Cardiac muscle cell (in vitro differentiated cells and primary cell): ENCODE measurements at regions not wholly inside any gene's neighbourhood (a gene's known extent, or its start where the extent isn't known, plus 50 kb on each side); places are given as distances from the start of the nearest gene placed in this dataset.

Experiments
- DNase-seq, 2 donors: peaks; one replicate each; pipeline versions ENCODE4 v3.0.0 to v3.0.0-alpha.2; 2010 to 2017; ENCODE audit warnings: low read depth in 1 of 2, low spot score in 1 of 2
- H3K27ac ChIP-seq: fragments of 200-600 bp; sonication (generic); 2 replicates; pipeline ENCODE4 v1.5.1; 2016
- H3K27me3 ChIP-seq: fragments of 200-600 bp; sonication (generic); 2 replicates; pipeline ENCODE4 v1.6.0; 2016; ENCODE audit warnings: control low read depth
- H3K36me3 ChIP-seq: fragments of 200-600 bp; sonication (generic); 2 replicates; pipeline ENCODE4 v1.5.1; 2016; ENCODE audit warnings: control low read depth
- H3K4me1 ChIP-seq: fragments of 200-600 bp; sonication (generic); 2 replicates; pipeline ENCODE4 v1.8.1; 2017; ENCODE audit warnings: low read depth, mild to moderate bottlenecking, mixed run types
- H3K4me3 ChIP-seq: fragments of 200-600 bp; sonication (generic); 2 replicates; pipeline ENCODE4 v1.5.1; 2016; ENCODE audit warnings: mild to moderate bottlenecking
- H3K9me3 ChIP-seq: fragments of 200-600 bp; sonication (generic); 2 replicates; pipeline ENCODE4 v1.5.1; 2017; ENCODE audit warnings: low read depth, mild to moderate bottlenecking, control low read depth
- TF ChIP-seq, protein P1 (sequence below): IDR thresholded peaks from 2 replicates; pipeline ENCODE4 v1.5.1; 2012; ENCODE audit warnings: low read depth, mild to moderate bottlenecking, low read length

DNA sequence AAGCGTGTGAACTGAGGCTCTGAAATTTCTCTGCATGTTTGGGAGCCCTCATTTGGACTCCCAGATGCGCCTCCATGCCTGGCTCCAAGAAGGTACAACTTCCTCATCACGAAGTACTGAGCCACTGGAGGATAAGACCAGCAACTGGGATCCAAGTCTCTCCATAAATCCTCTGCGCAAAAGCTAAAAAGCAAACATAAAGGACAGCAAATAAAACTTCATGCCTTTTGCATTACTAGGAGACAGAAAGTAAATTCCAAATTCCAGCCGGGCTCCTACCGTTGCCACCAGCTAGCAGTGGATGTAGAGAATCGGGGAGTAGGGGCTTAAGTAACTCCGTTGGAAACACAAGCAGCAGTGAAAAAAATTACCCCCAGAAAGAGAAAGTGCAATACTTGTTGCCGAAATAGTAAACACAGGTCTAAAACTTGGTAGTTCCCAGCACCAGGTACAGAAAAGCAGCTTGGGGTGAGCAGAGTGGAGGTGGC is 477.1 kb upstream of the TENM3 start:
- no peaks in the 10 kb centered on the region for H3K36me3 ChIP-seq
- TF ChIP-seq, protein P1, sequence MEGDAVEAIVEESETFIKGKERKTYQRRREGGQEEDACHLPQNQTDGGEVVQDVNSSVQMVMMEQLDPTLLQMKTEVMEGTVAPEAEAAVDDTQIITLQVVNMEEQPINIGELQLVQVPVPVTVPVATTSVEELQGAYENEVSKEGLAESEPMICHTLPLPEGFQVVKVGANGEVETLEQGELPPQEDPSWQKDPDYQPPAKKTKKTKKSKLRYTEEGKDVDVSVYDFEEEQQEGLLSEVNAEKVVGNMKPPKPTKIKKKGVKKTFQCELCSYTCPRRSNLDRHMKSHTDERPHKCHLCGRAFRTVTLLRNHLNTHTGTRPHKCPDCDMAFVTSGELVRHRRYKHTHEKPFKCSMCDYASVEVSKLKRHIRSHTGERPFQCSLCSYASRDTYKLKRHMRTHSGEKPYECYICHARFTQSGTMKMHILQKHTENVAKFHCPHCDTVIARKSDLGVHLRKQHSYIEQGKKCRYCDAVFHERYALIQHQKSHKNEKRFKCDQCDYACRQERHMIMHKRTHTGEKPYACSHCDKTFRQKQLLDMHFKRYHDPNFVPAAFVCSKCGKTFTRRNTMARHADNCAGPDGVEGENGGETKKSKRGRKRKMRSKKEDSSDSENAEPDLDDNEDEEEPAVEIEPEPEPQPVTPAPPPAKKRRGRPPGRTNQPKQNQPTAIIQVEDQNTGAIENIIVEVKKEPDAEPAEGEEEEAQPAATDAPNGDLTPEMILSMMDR = no peak
- H3K4me3 ChIP-seq = no peak overlapping the region
- H3K27ac ChIP-seq = no peak overlapping the region
- no peaks in the 10 kb centered on the region for H3K9me3 ChIP-seq
- H3K27me3 ChIP-seq = no peaks in the 10 kb centered on the region
- no peaks in the 10 kb centered on the region for H3K4me1 ChIP-seq
- DNase-seq = no peak

DNA sequence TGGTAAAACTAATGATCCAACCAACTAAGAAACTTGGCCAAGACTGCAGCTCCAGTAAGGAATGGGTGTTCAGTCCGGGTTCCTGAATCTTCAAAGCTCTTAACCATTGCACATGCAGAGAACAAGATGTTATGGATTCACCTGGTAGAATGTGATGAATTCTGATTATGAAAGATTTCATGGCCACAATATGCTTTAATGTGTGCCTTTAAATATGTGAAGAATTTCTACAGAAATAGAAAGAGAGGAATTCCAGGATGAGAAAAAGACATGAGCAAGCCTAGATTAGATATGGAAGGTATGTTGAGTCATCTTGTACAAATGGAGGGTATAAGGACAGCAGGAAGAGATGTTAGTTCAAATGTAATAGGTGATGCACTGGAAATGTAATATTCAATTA is 472.2 kb upstream of the TENM3 start:
- Histone ChIP-seq H3K27ac (no peak overlapping the region), H3K36me3 (no peaks in the 10 kb centered on the region), H3K4me3 (no peak overlapping the region), H3K4me1 (no peaks in the 10 kb centered on the region), H3K27me3 (no peaks in the 10 kb centered on the region), H3K9me3 (no peaks in the 10 kb centered on the region)
- no peak for DNase-seq
- TF ChIP-seq, protein P1 = no peak

DNA sequence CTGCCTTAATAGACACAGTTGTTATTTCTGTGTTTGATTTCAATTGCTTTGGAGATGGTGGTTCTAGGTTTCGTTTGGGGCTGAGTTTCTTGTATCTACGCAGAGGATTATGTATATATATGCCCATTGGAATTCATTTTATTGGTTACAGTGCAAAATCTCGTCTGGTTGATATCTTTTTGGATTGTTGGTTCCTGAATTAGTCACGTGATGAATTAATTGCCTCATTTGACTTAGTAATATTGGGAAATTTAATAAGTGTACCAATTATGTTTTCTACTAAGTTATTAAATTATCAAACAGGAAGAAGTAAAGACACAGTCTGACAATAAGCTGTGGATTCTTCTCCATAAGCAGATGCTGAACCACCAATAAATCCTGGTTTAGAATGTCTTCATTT is 467.9 kb upstream of the TENM3 start:
- H3K4me3 ChIP-seq = no peak overlapping the region
- H3K27ac ChIP-seq = no peak overlapping the region
- H3K36me3 ChIP-seq = no peaks in the 10 kb centered on the region
- no peak for DNase-seq
- TF ChIP-seq, protein P1 = no peak
- no peaks in the 10 kb centered on the region for H3K27me3 ChIP-seq
- no peaks in the 10 kb centered on the region for H3K4me1 ChIP-seq
- no peaks in the 10 kb centered on the region for H3K9me3 ChIP-seq

DNA sequence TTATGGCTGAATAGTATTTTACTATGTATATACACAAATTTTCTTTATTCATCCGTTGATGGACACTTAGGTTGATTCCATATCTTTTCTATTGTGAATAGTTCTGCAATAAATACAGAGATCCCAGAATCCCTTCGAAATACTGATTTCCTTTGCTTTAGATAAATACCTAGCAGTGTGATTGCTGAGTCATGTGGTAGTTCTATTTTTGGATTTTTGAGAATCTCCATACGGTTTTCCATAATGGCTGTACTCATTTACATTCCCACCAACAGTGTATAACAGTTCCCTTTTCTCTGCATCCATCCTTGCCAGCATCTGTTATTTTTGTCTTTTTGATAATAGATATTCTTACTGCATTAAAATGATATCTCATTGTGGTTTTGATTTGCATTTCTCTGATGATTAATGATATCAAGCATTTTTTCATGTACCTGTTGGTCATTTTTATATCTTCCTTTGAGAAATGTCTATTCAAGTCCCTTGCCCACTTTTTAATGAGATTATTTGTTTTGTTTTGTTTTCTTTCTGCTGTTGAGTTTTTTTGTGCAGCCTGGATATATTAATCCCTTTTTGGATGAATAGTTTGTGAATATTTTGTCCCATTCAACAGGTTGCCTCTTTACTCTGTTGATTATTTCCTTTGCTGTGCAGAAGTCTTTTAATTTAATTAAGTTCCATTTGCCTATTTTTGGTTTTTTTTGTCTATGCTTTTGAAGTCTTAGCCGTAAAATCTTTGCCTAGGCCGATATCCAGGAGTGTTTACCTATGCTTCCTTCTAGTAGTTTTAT is 466.7 kb upstream of the TENM3 start:
- H3K27ac ChIP-seq = no peak overlapping the region
- no peaks in the 10 kb centered on the region for H3K9me3 ChIP-seq
- TF ChIP-seq, protein P1 = no peak
- no peaks in the 10 kb centered on the region for H3K4me1 ChIP-seq
- no peaks in the 10 kb centered on the region for H3K36me3 ChIP-seq
- no peak overlapping the region for H3K4me3 ChIP-seq
- no peak for DNase-seq
- H3K27me3 ChIP-seq = no peaks in the 10 kb centered on the region

DNA sequence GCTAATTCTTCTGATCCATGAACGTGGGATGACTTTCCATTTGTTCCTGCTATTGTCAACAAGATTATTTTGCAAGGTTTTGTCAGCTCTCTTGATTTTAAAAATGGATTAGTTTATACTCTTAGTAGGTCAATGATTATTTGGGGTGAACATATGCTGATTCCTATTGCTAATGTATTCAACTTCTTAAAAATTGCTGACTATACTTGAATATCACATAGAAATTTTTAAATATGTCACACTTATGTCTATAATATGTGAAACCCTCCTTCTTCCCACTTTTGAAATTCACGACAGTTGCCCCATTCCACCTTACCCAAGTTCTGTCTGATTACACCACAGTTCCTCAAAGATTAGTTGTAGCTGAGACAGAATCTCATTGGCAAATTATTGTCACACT is 465.7 kb upstream of the TENM3 start:
- Histone ChIP-seq H3K4me3 (no peak overlapping the region), H3K4me1 (no peaks in the 10 kb centered on the region), H3K9me3 (no peaks in the 10 kb centered on the region), H3K27me3 (no peaks in the 10 kb centered on the region), H3K27ac (no peak overlapping the region), H3K36me3 (no peaks in the 10 kb centered on the region)
- TF ChIP-seq, protein P1 = no peak
- no peak for DNase-seq
